Ectodermal cell (in vitro differentiated cells): ENCODE measurements at regions not wholly inside any gene's neighbourhood (a gene's known extent, or its start where the extent isn't known, plus 50 kb on each side); places are given as distances from the start of the nearest gene placed in this dataset.

Experiments used
- H3K27ac ChIP-seq: 2 replicates; pipeline ENCODE4 v1.7.0; 2013; ENCODE audit warnings: mild to moderate bottlenecking, low read depth, low read length; ENCODE audit not compliant: insufficient read depth, poor library complexity, severe bottlenecking
- H3K27me3 ChIP-seq: 2 replicates; pipeline ENCODE4 v1.7.0; 2013; ENCODE audit warnings: mild to moderate bottlenecking, low read length; ENCODE audit not compliant: insufficient read depth, control insufficient read depth, poor library complexity, severe bottlenecking
- H3K36me3 ChIP-seq: one replicate; pipeline ENCODE4 v1.7.0; 2013; ENCODE audit warnings: low read length; ENCODE audit not compliant: control insufficient read depth, insufficient read depth
- H3K4me1 ChIP-seq: one replicate; pipeline ENCODE4 v1.7.0; 2013; ENCODE audit warnings: low read length; ENCODE audit not compliant: control insufficient read depth, insufficient read depth
- H3K4me3 ChIP-seq: 2 replicates; pipeline ENCODE4 v1.7.0; 2013; ENCODE audit warnings: low read depth, low read length, control low read depth; ENCODE audit not compliant: insufficient read depth
- H3K9me3 ChIP-seq: 2 replicates; pipeline ENCODE4 v1.7.0; 2013; ENCODE audit warnings: mild to moderate bottlenecking, low read length, moderate library complexity; ENCODE audit not compliant: control insufficient read depth
- WGBS, 2 experiments: methylation state at CpG; one replicate each; pipeline ENCODE4 v1.1.7; 2013; ENCODE audit warnings: missing lambda C conversion rate in 2 of 2; 5-methylcytosine and 5-hydroxymethylcytosine counted together

- no peaks in the 10 kb centered on the region for H3K9me3 ChIP-seq
- H3K27ac ChIP-seq = no peak overlapping the region
- H3K36me3 ChIP-seq = no peaks in the 10 kb centered on the region
- 89 to 95% methylated on average over 4 to 5 of the region's 5 CpGs for WGBS, 2 experiments
- no peaks in the 10 kb centered on the region for H3K27me3 ChIP-seq
- H3K4me3 ChIP-seq = no peak overlapping the region
- H3K4me1 ChIP-seq = peaks cover 9% of the 10 kb centered on the region
Observed at GRCh38 chr2:47315475-47315874, 53.6 kb upstream of the EPCAM start.

- no peaks in the 10 kb centered on the region for H3K9me3 ChIP-seq
Observed at GRCh38 chr2:47313728-47314127, 55.4 kb upstream of the EPCAM start.

DNA sequence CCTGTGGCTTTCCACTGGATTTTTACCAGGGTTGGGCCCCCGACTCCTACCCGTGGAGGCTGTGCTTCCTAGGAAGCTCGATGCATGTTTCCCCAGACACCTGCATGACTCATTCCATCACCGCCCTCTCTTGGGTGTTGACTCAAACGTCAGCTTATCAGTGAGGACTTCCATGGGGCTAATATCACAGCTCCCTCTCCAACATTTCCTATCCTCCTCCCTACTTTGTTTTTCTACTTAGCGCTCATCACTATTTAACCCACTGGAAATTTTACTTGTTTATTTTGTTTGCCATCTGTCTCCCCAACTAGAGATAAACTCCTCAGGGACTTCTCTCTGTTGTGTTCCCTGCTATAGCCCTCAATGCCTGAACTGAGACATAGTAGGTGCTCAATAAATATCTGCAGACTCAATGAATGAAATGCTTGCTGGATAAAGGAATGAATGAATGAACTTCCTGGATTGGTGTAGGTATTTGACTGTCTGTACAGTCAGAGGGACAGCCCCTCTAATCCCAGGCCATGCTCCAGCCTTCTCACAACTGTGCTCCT lies 55.9 kb upstream of the EPCAM start:
- H3K9me3 ChIP-seq = no peaks in the 10 kb centered on the region
- 75 to 77% methylated on average over 6 of the region's 6 CpGs for WGBS, 2 experiments
- no peak overlapping the region for H3K27ac ChIP-seq

More at GRCh38 chr2:47313728-47314127, 55.4 kb upstream of the EPCAM start:
- H3K27ac ChIP-seq = no peak overlapping the region
- H3K27me3 ChIP-seq = no peaks in the 10 kb centered on the region
- H3K4me1 ChIP-seq = peaks cover 20% of the 10 kb centered on the region
- no peak overlapping the region for H3K4me3 ChIP-seq
- no peaks in the 10 kb centered on the region for H3K36me3 ChIP-seq
- WGBS, 2 experiments = 81 to 87% methylated on average over 2 of the region's 2 CpGs

DNA sequence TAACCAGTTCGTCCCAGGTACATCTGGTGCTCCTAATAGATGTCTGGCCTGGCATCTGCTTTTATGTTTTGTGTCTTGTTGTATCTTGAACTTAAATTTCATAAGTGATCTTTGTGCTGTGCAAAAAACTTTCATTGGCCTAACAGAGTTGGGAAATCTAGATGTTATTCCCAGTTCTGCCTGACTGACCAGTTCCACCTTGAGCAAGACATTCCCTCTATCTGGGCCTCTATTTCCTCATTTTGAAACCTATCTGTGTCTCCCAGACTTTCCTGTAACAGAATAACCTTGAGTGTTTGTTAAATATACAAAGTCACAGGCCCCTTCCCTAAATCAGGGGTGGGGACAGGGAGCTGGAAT lies 56.6 kb upstream of the EPCAM start:
- WGBS, 2 experiments = 93 to 100% methylated on average over 1 of the region's 1 CpG
- no peak overlapping the region for H3K4me3 ChIP-seq
- H3K4me1 ChIP-seq = peaks cover 20% of the 10 kb centered on the region
- no peaks in the 10 kb centered on the region for H3K27me3 ChIP-seq
- no peaks in the 10 kb centered on the region for H3K36me3 ChIP-seq
- H3K27ac ChIP-seq = no peak overlapping the region
- no peaks in the 10 kb centered on the region for H3K9me3 ChIP-seq

More for the DNA sequence above, 55.9 kb upstream of the EPCAM start:
- H3K36me3 ChIP-seq = no peaks in the 10 kb centered on the region
- H3K4me1 ChIP-seq = peaks cover 20% of the 10 kb centered on the region
- no peak overlapping the region for H3K4me3 ChIP-seq
- H3K27me3 ChIP-seq = no peaks in the 10 kb centered on the region

- 93% methylated on average over 6 of the region's 7 CpGs for WGBS, 2 experiments
- no peak overlapping the region for H3K27ac ChIP-seq
Observed at GRCh38 chr2:47311764-47312490, 57.2 kb upstream of the EPCAM start.

DNA sequence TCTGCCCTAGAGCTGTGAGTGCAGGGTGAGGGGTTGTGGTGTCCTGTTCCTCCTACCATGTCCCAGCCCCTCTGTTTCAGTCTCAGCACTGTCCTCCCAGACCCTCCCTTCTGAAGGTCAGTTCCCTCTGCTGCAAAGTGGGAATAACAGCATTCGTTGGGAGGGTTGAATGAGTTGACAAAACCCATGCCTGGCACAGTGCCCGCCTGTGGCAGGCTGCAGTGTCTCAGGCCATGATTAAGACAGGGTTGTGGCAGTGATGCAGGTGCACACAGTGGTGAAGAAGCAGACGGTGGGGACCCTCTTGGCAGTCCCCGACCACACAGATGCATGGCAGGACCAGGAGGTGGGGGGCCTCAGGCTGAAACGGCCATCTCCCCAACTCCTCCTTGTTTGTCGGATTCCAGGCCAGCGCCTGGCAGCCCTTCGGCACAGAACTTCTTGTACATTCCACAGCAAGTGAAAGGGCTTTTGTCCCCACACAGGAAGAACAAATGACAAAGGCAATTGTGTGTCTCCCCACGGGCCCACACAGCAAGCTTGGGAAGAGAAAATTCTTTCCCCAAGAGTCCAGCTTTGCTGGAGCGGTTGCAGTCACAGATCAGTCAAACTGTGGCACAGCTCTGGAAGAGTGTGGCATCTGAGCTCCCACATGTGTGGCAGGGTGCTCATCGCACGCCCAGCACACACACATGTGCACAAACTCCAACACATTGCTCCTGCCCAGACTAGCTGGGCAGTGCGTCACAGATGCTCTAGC lies 58.1 kb upstream of the EPCAM start:
- 60 to 74% methylated on average over 13 of the region's 13 CpGs for WGBS, 2 experiments
- Histone ChIP-seq H3K9me3 (no peaks in the 10 kb centered on the region), H3K27me3 (no peaks in the 10 kb centered on the region), H3K36me3 (no peaks in the 10 kb centered on the region), H3K27ac (no peak overlapping the region), H3K4me3 (no peak overlapping the region), H3K4me1 (peaks cover 20% of the 10 kb centered on the region)

More at GRCh38 chr2:47311764-47312490, 57.2 kb upstream of the EPCAM start:
- no peaks in the 10 kb centered on the region for H3K9me3 ChIP-seq
- no peak overlapping the region for H3K4me3 ChIP-seq
- H3K4me1 ChIP-seq = peaks cover 20% of the 10 kb centered on the region
- H3K36me3 ChIP-seq = no peaks in the 10 kb centered on the region
- no peaks in the 10 kb centered on the region for H3K27me3 ChIP-seq

DNA sequence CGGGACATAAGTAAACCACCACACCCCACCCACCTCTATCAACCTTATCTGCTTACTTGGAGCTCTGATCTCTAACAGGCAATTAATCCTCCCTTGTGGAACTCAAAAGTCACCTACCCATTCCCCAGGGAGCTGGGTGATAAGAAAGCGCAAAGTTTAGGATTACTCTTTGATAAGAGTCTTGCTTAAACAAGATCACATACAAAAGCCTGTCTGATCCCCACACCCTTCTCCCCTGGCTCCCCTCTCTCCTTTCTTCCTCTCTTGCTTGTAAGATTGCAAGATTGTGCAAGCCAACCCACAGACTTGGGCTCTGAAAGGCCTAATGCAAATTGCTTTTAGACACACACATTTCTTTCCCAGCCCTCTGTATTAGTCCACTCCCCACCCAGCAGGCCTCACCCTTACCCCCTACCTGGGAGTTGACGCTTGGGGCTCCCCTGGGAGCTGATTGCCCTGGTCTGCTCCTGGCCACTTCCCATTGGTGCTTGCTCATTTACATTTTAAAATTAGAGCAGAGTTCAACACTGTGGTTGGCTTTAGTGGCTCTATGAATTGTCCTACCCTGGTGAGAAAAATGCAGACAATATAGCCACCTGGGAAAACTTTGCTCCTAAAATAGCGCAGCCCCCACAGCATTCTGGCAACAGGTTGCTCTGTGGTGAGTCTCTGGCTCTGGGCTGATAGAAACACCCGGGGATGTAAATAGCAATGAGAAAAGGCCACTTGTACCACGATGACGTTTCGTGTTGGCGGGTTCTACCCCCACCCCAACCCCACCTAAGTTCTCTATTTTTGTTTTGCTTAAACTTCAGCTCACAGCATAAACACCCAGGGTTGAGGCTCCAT lies 58.9 kb upstream of the EPCAM start:
- no peak overlapping the region for H3K4me3 ChIP-seq
- H3K4me1 ChIP-seq = peaks cover 20% of the 10 kb centered on the region
- no peak overlapping the region for H3K27ac ChIP-seq
- WGBS, 2 experiments = 73 to 75% methylated on average over 9 of the region's 9 CpGs
- no peaks in the 10 kb centered on the region for H3K36me3 ChIP-seq
- no peaks in the 10 kb centered on the region for H3K9me3 ChIP-seq
- no peaks in the 10 kb centered on the region for H3K27me3 ChIP-seq

- Histone ChIP-seq H3K9me3 (no peaks in the 10 kb centered on the region), H3K27me3 (no peaks in the 10 kb centered on the region), H3K27ac (no peak overlapping the region), H3K4me3 (no peak overlapping the region), H3K36me3 (no peaks in the 10 kb centered on the region), H3K4me1 (peaks cover 20% of the 10 kb centered on the region)
- WGBS, 2 experiments = 68 to 80% methylated on average over 5 of the region's 5 CpGs
Observed at GRCh38 chr2:47309472-47309951, 59.6 kb upstream of the EPCAM start.

GRCh38 chr2:47307066-47307465 lies 62.0 kb upstream of the EPCAM start:
- H3K4me3 ChIP-seq = no peak overlapping the region
- H3K36me3 ChIP-seq = no peaks in the 10 kb centered on the region
- H3K27me3 ChIP-seq = no peaks in the 10 kb centered on the region
- no peak overlapping the region for H3K27ac ChIP-seq
- H3K4me1 ChIP-seq = peaks cover 27% of the 10 kb centered on the region
- no peaks in the 10 kb centered on the region for H3K9me3 ChIP-seq
